CD4-positive, alpha-beta T cell treated with Interleukin-17A for 4 hours (primary cell): ENCODE measurements at regions not wholly inside any gene's neighbourhood (a gene's known extent, or its start where the extent isn't known, plus 50 kb on each side); places are given as distances from the start of the nearest gene placed in this dataset.

Experiments
- DNase-seq: peaks from one replicate; pipeline ENCODE4 v3.0.0-alpha.2; 2020; ENCODE audit warnings: mixed read lengths

DNA sequence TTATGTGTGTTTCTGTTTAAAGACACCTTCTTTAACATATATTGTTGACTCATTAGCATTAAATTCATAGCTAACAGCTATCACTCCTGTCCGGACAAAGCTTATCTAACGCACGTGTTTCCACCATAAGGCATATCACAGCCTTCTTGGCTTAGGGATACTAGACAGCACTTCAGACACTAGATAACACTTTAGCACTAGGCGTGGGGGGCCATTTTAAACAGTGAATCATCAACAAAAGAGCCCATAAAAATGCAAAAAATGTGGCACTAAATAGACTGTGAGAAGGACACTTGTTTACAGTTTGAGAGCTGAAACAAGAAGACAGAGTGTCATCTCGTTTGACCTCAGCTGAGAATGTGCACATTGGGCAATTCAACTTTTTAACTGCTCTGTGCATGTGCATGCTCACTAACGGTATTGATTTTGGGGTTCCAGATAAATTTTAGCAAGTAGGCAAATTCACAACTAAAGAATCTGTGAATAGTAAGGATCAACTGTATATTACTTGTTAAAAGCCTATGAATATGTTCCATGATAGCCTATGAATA is 58.9 kb upstream of the RAI2 start:
- DNase-seq = no peak

- no peak for DNase-seq
These were observed 57.0 kb upstream of the RAI2 start for GRCh38 chrX:17917945-17918577.

DNA sequence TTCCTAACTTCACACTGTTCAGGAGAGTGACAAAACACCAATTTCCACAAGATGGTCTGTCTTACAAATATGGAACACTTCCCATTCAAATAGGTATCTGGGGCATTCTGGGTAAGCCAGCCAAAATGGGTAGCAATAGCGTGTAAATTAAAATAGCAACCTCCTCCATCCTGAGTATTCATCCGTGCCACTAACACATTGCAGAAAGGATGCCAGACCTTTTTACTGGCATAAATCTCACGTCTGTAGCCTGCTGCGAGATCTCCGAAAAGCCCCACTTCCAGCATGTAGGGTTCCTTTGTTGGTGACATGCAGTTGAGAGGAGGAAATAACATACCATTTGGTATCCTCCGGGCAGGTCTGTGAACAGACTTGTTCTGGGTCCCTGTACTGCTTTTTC is 52.7 kb upstream of the RAI2 start:
- DNase-seq = no peak
